ENCODE measurements at regions not wholly inside any gene's neighbourhood (a gene's known extent, or its start where the extent isn't known, plus 50 kb on each side); places are given as distances from the start of the nearest gene placed in this dataset.

- no peak for TF ChIP-seq CTCF (CRISPR knock-in tag; IDR thresholded peaks at IDR 0.05)
- no peak for TF ChIP-seq RFX5 (IDR thresholded peaks at IDR 0.05; ENCODE audit: low read depth, low read length)
- TF ChIP-seq CBX2 (IDR thresholded peaks at IDR 0.05; ENCODE audit: low read depth, low read length), result no peak
- no peak for TF ChIP-seq CBX2 (CRISPR knock-in tag; IDR thresholded peaks at IDR 0.05; ENCODE audit: low read depth)
- no peak for TF ChIP-seq USF2 (IDR thresholded peaks at IDR 0.05; ENCODE audit: low read depth, low read length)
- TF ChIP-seq USF2 (CRISPR knock-in tag; IDR thresholded peaks at IDR 0.05; ENCODE audit: borderline replicate concordance), result no peak
Measured at GRCh38 chr7:156496865-156497264, 143.7 kb upstream of the RNF32 start.

Measured in HepG2 (cell line).